ENCODE measurements at regions not wholly inside any gene's neighbourhood (a gene's known extent, or its start where the extent isn't known, plus 50 kb on each side); places are given as distances from the start of the nearest gene placed in this dataset.

DNA sequence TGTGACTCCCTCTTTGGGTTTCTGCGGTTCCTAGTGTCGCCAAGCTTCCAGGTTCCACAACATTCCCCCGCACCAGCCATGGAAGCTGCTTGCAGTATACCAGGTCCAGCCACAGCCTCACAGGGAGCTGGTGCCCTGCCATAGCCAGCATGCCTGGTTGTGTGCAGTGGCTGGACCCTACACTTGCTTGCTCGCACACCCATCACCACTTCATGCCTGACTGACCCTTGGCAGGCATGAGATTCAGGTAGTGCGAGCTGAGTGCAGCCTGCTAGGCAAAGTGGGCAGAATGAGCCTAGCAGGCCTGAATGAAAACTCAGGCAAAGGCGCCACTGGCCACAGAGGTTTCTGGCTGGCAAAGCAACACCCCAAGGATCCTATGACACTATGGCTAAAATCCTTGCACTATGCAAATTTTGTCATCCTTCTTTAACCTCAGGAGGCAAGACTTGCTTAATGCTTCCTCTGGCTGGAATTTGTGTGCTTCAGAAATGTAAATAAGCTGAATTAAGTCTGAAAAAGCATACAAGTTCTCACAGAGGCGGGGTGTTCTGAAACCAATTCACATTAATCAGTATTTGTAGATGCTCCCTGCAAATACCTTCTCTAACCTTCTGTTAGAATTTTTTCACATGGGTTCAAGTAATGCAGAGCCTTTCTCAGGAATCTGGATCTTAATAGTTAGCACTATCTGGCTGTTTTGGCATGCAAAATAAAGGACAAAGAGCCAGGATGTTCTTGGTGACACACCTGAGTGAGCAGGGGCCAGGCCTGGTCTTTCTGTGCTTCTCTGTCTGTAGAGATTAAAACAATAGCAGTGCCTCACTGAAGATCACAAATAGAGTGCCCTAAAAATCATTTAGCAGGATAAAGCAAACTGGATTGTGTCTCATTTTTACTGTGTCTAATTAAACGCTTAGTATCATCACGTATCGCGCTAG is 256.9 kb downstream of the GPATCH2 start:
- no peak overlapping the region for H3K27ac ChIP-seq (ENCODE audit: low read length)
- no peaks in the 10 kb centered on the region for H3K27me3 ChIP-seq (ENCODE audit: control insufficient read depth in 1 of 2, insufficient read depth in 2 of 2, low read length in 2 of 2)
- H3K4me3 ChIP-seq (ENCODE audit: low read length in 2 of 2), result no peak overlapping the region
- H3K9ac ChIP-seq (ENCODE audit: low read length in 2 of 2), result no peak overlapping the region
- H3K9me3 ChIP-seq (ENCODE audit: control insufficient read depth in 2 of 2, low read length in 2 of 2), result peaks cover 4 to 6% of the 10 kb centered on the region in 2 donors
- H3K4me1 ChIP-seq (ENCODE audit: control insufficient read depth, insufficient read depth, low read length), result no peaks in the 10 kb centered on the region
- H3K36me3 ChIP-seq (ENCODE audit: control insufficient read depth in 2 of 2, insufficient read depth in 2 of 2, low read length in 2 of 2), result no peaks in the 10 kb centered on the region

- Histone ChIP-seq H3K27me3 (ENCODE audit: control insufficient read depth in 1 of 2, insufficient read depth in 2 of 2, low read length in 2 of 2) (no peaks in the 10 kb centered on the region), H3K4me3 (ENCODE audit: low read length in 2 of 2) (no peak overlapping the region), H3K9ac (ENCODE audit: low read length in 2 of 2) (no peak overlapping the region), H3K27ac (ENCODE audit: low read length) (no peak overlapping the region), H3K36me3 (ENCODE audit: control insufficient read depth in 2 of 2, insufficient read depth in 2 of 2, low read length in 2 of 2) (no peaks in the 10 kb centered on the region), H3K4me1 (ENCODE audit: control insufficient read depth, insufficient read depth, low read length) (no peaks in the 10 kb centered on the region), H3K9me3 (ENCODE audit: control insufficient read depth in 2 of 2, low read length in 2 of 2) (peaks cover 2% of the 10 kb centered on the region in 2 donors)
Measured at GRCh38 chr1:217372049-217372970, 258.6 kb downstream of the GPATCH2 start.

DNA sequence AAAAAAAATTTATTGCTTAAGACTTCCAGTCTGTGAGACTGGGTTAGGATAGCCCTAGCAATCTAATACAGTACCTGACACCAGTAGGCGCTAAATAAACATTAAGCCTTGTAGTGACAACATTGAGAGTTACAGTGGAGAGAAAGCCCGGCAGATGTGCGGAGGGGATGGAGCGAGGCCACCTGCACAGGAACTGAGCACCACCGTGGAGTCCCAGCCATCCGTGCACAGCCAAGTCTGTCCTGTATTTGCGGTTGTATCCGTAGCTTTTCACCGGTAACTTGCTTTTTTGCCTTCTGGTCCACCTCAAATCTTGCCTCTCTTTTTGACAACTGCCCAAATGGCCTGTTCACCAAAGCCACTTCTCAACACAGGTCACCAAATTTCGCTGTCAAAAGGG is 260.1 kb downstream of the GPATCH2 start:
- no peaks in the 10 kb centered on the region for H3K36me3 ChIP-seq (ENCODE audit: control insufficient read depth in 2 of 2, insufficient read depth in 2 of 2, low read length in 2 of 2)
- H3K4me3 ChIP-seq (ENCODE audit: low read length in 2 of 2), result no peak overlapping the region
- no peaks in the 10 kb centered on the region for H3K27me3 ChIP-seq (ENCODE audit: control insufficient read depth in 1 of 2, insufficient read depth in 2 of 2, low read length in 2 of 2)
- no peaks in the 10 kb centered on the region for H3K4me1 ChIP-seq (ENCODE audit: control insufficient read depth, insufficient read depth, low read length)
- no peak overlapping the region for H3K9ac ChIP-seq (ENCODE audit: low read length in 2 of 2)
- no peak overlapping the region for H3K27ac ChIP-seq (ENCODE audit: low read length)
- H3K9me3 ChIP-seq (ENCODE audit: control insufficient read depth in 2 of 2, low read length in 2 of 2), result no peaks in the 10 kb centered on the region

DNA sequence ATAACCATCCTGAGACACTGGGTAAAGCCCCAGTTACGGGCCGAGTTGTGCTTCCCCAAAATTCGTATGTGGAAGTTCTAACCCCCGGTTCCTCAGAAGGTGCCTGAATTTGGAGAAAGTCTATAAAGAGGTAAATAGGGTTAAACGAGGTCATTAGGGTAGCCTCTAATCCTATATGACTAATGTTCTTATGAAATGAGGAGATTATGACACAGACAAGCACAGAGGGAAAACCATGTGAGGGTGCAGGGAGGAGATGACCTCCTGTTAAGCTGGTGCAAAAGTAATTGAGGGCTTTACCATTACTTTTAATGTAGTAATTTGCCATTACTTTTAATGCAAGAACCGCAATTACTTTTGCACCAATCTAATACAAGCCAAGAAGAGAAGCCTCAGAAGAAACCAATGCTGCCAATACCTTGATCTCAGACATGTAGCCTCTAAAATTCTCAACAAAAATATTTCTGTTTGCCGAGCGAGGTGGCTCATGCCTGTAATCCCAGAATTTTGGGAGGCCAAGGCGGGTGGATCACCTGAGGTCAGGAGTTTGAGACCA is 260.8 kb downstream of the GPATCH2 start:
- Histone ChIP-seq H3K9me3 (ENCODE audit: control insufficient read depth in 2 of 2, low read length in 2 of 2) (no peaks in the 10 kb centered on the region), H3K9ac (ENCODE audit: low read length in 2 of 2) (no peak overlapping the region)

GRCh38 chr1:217369271-217369981 is 261.5 kb downstream of the GPATCH2 start:
- Histone ChIP-seq H3K9me3 (ENCODE audit: control insufficient read depth in 2 of 2, low read length in 2 of 2) (no peaks in the 10 kb centered on the region), H3K4me3 (ENCODE audit: low read length in 2 of 2) (no peak overlapping the region), H3K36me3 (ENCODE audit: control insufficient read depth in 2 of 2, insufficient read depth in 2 of 2, low read length in 2 of 2) (no peaks in the 10 kb centered on the region), H3K27me3 (ENCODE audit: control insufficient read depth in 1 of 2, insufficient read depth in 2 of 2, low read length in 2 of 2) (no peaks in the 10 kb centered on the region), H3K9ac (ENCODE audit: low read length in 2 of 2) (no peak overlapping the region), H3K27ac (ENCODE audit: low read length) (no peak overlapping the region), H3K4me1 (ENCODE audit: control insufficient read depth, insufficient read depth, low read length) (no peaks in the 10 kb centered on the region)

More for the DNA sequence above, 260.8 kb downstream of the GPATCH2 start:
- Histone ChIP-seq H3K27ac (ENCODE audit: low read length) (no peak overlapping the region), H3K4me3 (ENCODE audit: low read length in 2 of 2) (no peak overlapping the region), H3K27me3 (ENCODE audit: control insufficient read depth in 1 of 2, insufficient read depth in 2 of 2, low read length in 2 of 2) (no peaks in the 10 kb centered on the region), H3K4me1 (ENCODE audit: control insufficient read depth, insufficient read depth, low read length) (no peaks in the 10 kb centered on the region), H3K36me3 (ENCODE audit: control insufficient read depth in 2 of 2, insufficient read depth in 2 of 2, low read length in 2 of 2) (no peaks in the 10 kb centered on the region)

- H3K27ac ChIP-seq (ENCODE audit: low read length), result no peak overlapping the region
- H3K9me3 ChIP-seq (ENCODE audit: control insufficient read depth in 2 of 2, low read length in 2 of 2), result no peaks in the 10 kb centered on the region
- H3K27me3 ChIP-seq (ENCODE audit: control insufficient read depth in 1 of 2, insufficient read depth in 2 of 2, low read length in 2 of 2), result no peaks in the 10 kb centered on the region
- no peaks in the 10 kb centered on the region for H3K36me3 ChIP-seq (ENCODE audit: control insufficient read depth in 2 of 2, insufficient read depth in 2 of 2, low read length in 2 of 2)
- H3K4me1 ChIP-seq (ENCODE audit: control insufficient read depth, insufficient read depth, low read length), result no peaks in the 10 kb centered on the region
- no peak overlapping the region for H3K9ac ChIP-seq (ENCODE audit: low read length in 2 of 2)
- no peak overlapping the region for H3K4me3 ChIP-seq (ENCODE audit: low read length in 2 of 2)
Measured at GRCh38 chr1:217364220-217364619, 266.7 kb downstream of the GPATCH2 start.

DNA sequence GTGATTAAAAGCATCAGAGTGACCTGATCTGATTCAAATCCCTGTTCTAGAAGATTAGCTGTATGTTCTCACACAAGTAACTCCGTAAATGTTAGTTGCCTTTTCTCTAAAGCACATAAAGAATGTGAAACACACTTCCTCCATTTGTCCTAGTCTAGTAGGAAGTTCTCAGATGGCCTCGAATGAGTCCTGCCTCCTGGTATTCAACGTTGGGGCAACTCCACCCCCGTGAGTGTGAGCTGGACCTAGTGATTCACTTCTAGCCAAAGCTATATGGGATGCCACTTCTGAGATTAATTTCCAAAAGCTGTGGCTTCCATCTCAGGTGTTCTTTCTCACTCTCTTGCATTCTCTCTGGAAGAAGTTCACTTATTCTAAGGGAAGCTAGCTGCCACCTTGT is 267.6 kb downstream of the GPATCH2 start:
- H3K4me3 ChIP-seq (ENCODE audit: low read length in 2 of 2), result no peak overlapping the region
- H3K27ac ChIP-seq (ENCODE audit: low read length), result no peak overlapping the region
- no peaks in the 10 kb centered on the region for H3K36me3 ChIP-seq (ENCODE audit: control insufficient read depth in 2 of 2, insufficient read depth in 2 of 2, low read length in 2 of 2)
- H3K27me3 ChIP-seq (ENCODE audit: control insufficient read depth in 1 of 2, insufficient read depth in 2 of 2, low read length in 2 of 2), result no peaks in the 10 kb centered on the region
- no peaks in the 10 kb centered on the region for H3K9me3 ChIP-seq (ENCODE audit: control insufficient read depth in 2 of 2, low read length in 2 of 2)
- no peak overlapping the region for H3K9ac ChIP-seq (ENCODE audit: low read length in 2 of 2)
- no peaks in the 10 kb centered on the region for H3K4me1 ChIP-seq (ENCODE audit: control insufficient read depth, insufficient read depth, low read length)

- Histone ChIP-seq H3K9ac (ENCODE audit: low read length in 2 of 2) (no peak overlapping the region), H3K4me3 (ENCODE audit: low read length in 2 of 2) (no peak overlapping the region), H3K9me3 (ENCODE audit: control insufficient read depth in 2 of 2, low read length in 2 of 2) (no peaks in the 10 kb centered on the region), H3K27me3 (ENCODE audit: control insufficient read depth in 1 of 2, insufficient read depth in 2 of 2, low read length in 2 of 2) (no peaks in the 10 kb centered on the region), H3K4me1 (ENCODE audit: control insufficient read depth, insufficient read depth, low read length) (no peaks in the 10 kb centered on the region), H3K36me3 (ENCODE audit: control insufficient read depth in 2 of 2, insufficient read depth in 2 of 2, low read length in 2 of 2) (no peaks in the 10 kb centered on the region), H3K27ac (ENCODE audit: low read length) (no peak overlapping the region)
Measured at GRCh38 chr1:217360510-217360909, 270.4 kb downstream of the GPATCH2 start.

DNA sequence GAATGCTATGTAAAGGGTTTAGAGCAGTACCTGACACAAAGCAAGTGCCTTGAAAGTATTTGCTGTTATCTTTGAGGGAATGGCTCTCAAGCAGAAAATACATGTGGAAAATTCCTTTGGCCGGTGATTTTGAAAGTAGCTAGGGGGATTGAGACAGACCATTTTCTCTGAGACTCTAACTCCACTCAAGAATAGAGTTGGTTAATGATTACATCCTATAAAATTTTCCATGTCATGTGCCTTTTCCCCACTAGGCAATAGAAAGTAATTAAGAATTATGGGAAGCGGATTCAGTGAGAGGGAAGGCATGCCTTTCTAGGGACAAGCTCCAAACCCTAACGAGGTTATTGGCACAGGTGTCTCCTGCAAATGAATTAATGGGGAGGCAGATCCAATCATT is 276.0 kb downstream of the GPATCH2 start:
- Histone ChIP-seq H3K9ac (ENCODE audit: low read length in 2 of 2) (no peak overlapping the region), H3K27ac (ENCODE audit: low read length) (no peak overlapping the region), H3K27me3 (ENCODE audit: control insufficient read depth in 1 of 2, insufficient read depth in 2 of 2, low read length in 2 of 2) (no peaks in the 10 kb centered on the region), H3K9me3 (ENCODE audit: control insufficient read depth in 2 of 2, low read length in 2 of 2) (no peaks in the 10 kb centered on the region), H3K4me3 (ENCODE audit: low read length in 2 of 2) (no peak overlapping the region), H3K4me1 (ENCODE audit: control insufficient read depth, insufficient read depth, low read length) (no peaks in the 10 kb centered on the region), H3K36me3 (ENCODE audit: control insufficient read depth in 2 of 2, insufficient read depth in 2 of 2, low read length in 2 of 2) (no peaks in the 10 kb centered on the region)

- Histone ChIP-seq H3K9me3 (ENCODE audit: control insufficient read depth in 2 of 2, low read length in 2 of 2) (no peaks in the 10 kb centered on the region), H3K4me3 (ENCODE audit: low read length in 2 of 2) (no peak overlapping the region), H3K36me3 (ENCODE audit: control insufficient read depth in 2 of 2, insufficient read depth in 2 of 2, low read length in 2 of 2) (no peaks in the 10 kb centered on the region), H3K27ac (ENCODE audit: low read length) (no peak overlapping the region), H3K9ac (ENCODE audit: low read length in 2 of 2) (no peak overlapping the region), H3K4me1 (ENCODE audit: control insufficient read depth, insufficient read depth, low read length) (no peaks in the 10 kb centered on the region), H3K27me3 (ENCODE audit: control insufficient read depth in 1 of 2, insufficient read depth in 2 of 2, low read length in 2 of 2) (no peaks in the 10 kb centered on the region)
Measured at GRCh38 chr1:217348960-217349664, 281.8 kb downstream of the GPATCH2 start.
